ENCODE measurements at regions not wholly inside any gene's neighbourhood (a gene's known extent, or its start where the extent isn't known, plus 50 kb on each side); places are given as distances from the start of the nearest gene placed in this dataset.

GRCh38 chr15:46685096-46685495 is 1032.2 kb upstream of the SEMA6D start (continued):
- TF ChIP-seq EMX1 (CRISPR knock-in tag; IDR thresholded peaks at IDR 0.05), result no peak
- no peak for TF ChIP-seq SP1 (CRISPR knock-in tag; conservative IDR thresholded peaks at IDR 0.05)
- TF ChIP-seq ARID4B (CRISPR knock-in tag; IDR thresholded peaks at IDR 0.05; ENCODE audit: borderline replicate concordance), result no peak

DNA sequence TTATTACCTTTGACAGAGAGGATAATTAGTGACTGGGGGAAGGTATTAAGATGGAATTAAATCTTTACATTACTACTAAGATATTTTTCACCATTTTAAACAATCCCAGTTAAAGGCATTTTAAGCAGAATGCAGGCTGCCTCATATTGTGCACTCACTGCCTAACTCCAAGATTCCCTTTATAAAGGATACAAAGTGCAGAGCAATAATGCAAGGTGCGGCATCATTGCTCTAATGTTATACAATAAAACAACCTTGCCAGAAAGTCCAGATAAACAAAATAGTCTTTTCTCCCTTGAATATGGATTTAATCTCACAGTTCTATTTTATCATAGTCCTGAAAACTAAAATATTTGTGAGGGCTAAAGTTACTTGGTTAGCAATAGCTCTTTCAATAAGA is 1031.6 kb upstream of the SEMA6D start:
- no peak overlapping the region for H3K4me3 Mint-ChIP-seq
- H3K27ac Mint-ChIP-seq, result no peak overlapping the region
- ATAC-seq (no peak), DNase-seq (ENCODE audit: low spot score) (no peak)
- H3K36me3 Mint-ChIP-seq, result no peaks in the 10 kb centered on the region
- peaks cover 15% of the 10 kb centered on the region for H3K4me1 Mint-ChIP-seq
- POLR2A ChIA-PET, result no interaction called here
- no peaks in the 10 kb centered on the region for H3K27me3 Mint-ChIP-seq (ENCODE audit: low read depth)
- TF ChIP-seq ZNF317 (CRISPR knock-in tag; IDR thresholded peaks at IDR 0.05; ENCODE audit: borderline replicate concordance, low read depth), result no peak
- no peak for TF ChIP-seq FOXP1 (CRISPR knock-in tag; IDR thresholded peaks at IDR 0.05; ENCODE audit: borderline replicate concordance)
- TF ChIP-seq OVOL2 (CRISPR knock-in tag; IDR thresholded peaks at IDR 0.05; ENCODE audit: borderline replicate concordance), result no peak
- TF ChIP-seq USF2 (CRISPR knock-in tag; IDR thresholded peaks at IDR 0.05), result no peak
- no peak for TF ChIP-seq ZMAT4 (CRISPR knock-in tag; IDR thresholded peaks at IDR 0.05)
- no peak for TF ChIP-seq FOXK1 (CRISPR knock-in tag; IDR thresholded peaks at IDR 0.05)
- no peak for TF ChIP-seq SMAD4 (CRISPR knock-in tag; IDR thresholded peaks at IDR 0.05)
- H3K9me3 Mint-ChIP-seq, result peaks cover 3% of the 10 kb centered on the region; the same call in 1 of the 2 replicates
- CTCF ChIA-PET, result no interaction called here

DNA sequence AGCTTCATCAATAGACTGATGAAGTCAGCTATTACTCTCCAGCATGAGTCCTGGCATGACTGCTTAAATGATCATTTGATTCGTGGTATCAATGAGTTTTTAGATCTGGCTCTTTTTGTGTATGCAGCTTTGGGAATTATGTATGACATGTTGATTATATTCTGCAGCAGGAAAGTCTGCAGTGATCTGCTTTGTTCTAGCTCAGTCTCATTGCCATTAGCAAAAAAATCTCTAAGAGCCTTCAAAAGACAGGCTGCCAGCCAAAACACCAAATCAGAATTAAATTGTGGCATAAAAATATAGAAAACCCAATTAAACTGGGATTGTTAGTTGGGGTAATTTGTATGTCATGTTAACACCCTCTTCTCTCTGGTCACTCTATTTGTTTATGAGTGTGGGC is 1021.0 kb upstream of the SEMA6D start:
- no peaks in the 10 kb centered on the region for H3K4me1 Mint-ChIP-seq
- no peak for ATAC-seq
- no peak overlapping the region for H3K4me3 Mint-ChIP-seq
- no peak overlapping the region for H3K27ac Mint-ChIP-seq
- DNase-seq (ENCODE audit: low spot score), result no peak
- CTCF ChIA-PET, result interaction anchor here (1.1 kb wide), 1 partner anchor 386 kb away, joined by 4 read pairs; no protein-coding TSS in a partner anchor
- no peaks in the 10 kb centered on the region for H3K36me3 Mint-ChIP-seq
- no peaks in the 10 kb centered on the region for H3K9me3 Mint-ChIP-seq
- POLR2A ChIA-PET, result no interaction called here
- no peaks in the 10 kb centered on the region for H3K27me3 Mint-ChIP-seq (ENCODE audit: low read depth)
- TF ChIP-seq ELF4 (CRISPR knock-in tag; IDR thresholded peaks at IDR 0.05; ENCODE audit: low read depth) (no peak), MYBL2 (CRISPR knock-in tag; IDR thresholded peaks at IDR 0.05) (no peak), HMGXB4 (CRISPR knock-in tag; IDR thresholded peaks at IDR 0.05) (no peak), ATF6 (CRISPR knock-in tag; IDR thresholded peaks at IDR 0.05) (no peak), GRHL2 (CRISPR knock-in tag; IDR thresholded peaks at IDR 0.05; ENCODE audit: insufficient replicate concordance, severe bottlenecking) (no peak), ATF1 (CRISPR knock-in tag; IDR thresholded peaks at IDR 0.05) (no peak), CREB1 (CRISPR knock-in tag; IDR thresholded peaks at IDR 0.05) (no peak), ZNF416 (CRISPR knock-in tag; IDR thresholded peaks at IDR 0.05) (no peak), PRDM15 (CRISPR knock-in tag; IDR thresholded peaks at IDR 0.05) (no peak), RORB (CRISPR knock-in tag; IDR thresholded peaks at IDR 0.05) (no peak)

Measured in WTC11 (cell line).